GM12878 (cell line): ENCODE measurements at regions not wholly inside any gene's neighbourhood (a gene's known extent, or its start where the extent isn't known, plus 50 kb on each side); places are given as distances from the start of the nearest gene placed in this dataset.

Source experiments
- ATAC-seq: fragments of 200-7000 bp; cut with Tn5 transposase; 3 replicates; pipeline ENCODE4 v1.9.1; 2020; ENCODE audit warnings: mild to moderate bottlenecking, moderate library complexity
- BruUV-seq: library from RNA; stranded (reverse); fragments of 400-500 nt; replicated peaks from 2 replicates; lab custom pipeline; 2021; lab: Mats Ljungman, UMichigan
- CTCF ChIA-PET: fragments of 300-600 bp; sonication (Branson Sonifier 250); formaldehyde crosslinking; extraction: SDS; loops from one replicate; lab custom pipeline; 2021; ENCODE audit warnings: inconsistent platforms; lab: Yijun Ruan, JAX
- POLR2A ChIA-PET: fragments of 350-600 bp; formaldehyde crosslinking; extraction: SDS; loops from one replicate; lab custom pipeline; 2021; ENCODE audit warnings: inconsistent platforms; lab: Charles Lee
- RAD21 ChIA-PET: fragments of 300-600 bp; sonication (Branson Sonifier 250); formaldehyde crosslinking; loops from one replicate; lab custom pipeline; 2023; ENCODE audit warnings: antibody characterized with exemption; ENCODE audit not compliant: unreplicated experiment; lab: Charles Lee
- SMC1A ChIA-PET: fragments of 300-600 bp; sonication (Branson Sonifier 250); formaldehyde crosslinking; loops from one replicate; lab custom pipeline; 2023; ENCODE audit not compliant: unreplicated experiment, uncharacterized antibody; lab: Charles Lee
- DNase-seq: peaks from one replicate; pipeline ENCODE4 v3.0.0-alpha.2; 2011; ENCODE audit warnings: low read depth, low spot score
- FAIRE-seq: peaks from 3 replicates; lab custom pipeline; 2011; peaks lifted over from hg19 to GRCh38; lab: Jason Lieb, UNC
- H2AFZ ChIP-seq: 2 replicates; pipeline ENCODE4 v1.6.0; 2011; ENCODE audit warnings: low read depth, low read length, control low read depth; ENCODE audit not compliant: control insufficient read depth
- H3K27ac ChIP-seq: 2 replicates; pipeline ENCODE4 v1.5.1; 2011; ENCODE audit warnings: control low read depth; ENCODE audit not compliant: control insufficient read depth, insufficient read depth
- H3K27me3 ChIP-seq, 2 experiments: replicated peaks in 1 of 2; 2 replicates each; pipeline versions ENCODE4 v1.6.0 to v1.6.1; 2011; ENCODE audit warnings: low read length in 1 of 2; ENCODE audit not compliant: control insufficient read depth in 2 of 2, insufficient read depth in 2 of 2
- H3K36me3 ChIP-seq, 2 experiments: 2 replicates each; pipeline ENCODE4 v1.5.1; 2011; ENCODE audit warnings: low read length in 1 of 2; ENCODE audit not compliant: control insufficient read depth in 2 of 2, insufficient read depth in 2 of 2
- H3K4me1 ChIP-seq: 2 replicates; pipeline ENCODE4 v1.6.1; 2011; ENCODE audit warnings: mild to moderate bottlenecking, low read length, moderate library complexity, mixed read lengths; ENCODE audit not compliant: control insufficient read depth, insufficient read depth
- H3K4me2 ChIP-seq: 2 replicates; pipeline ENCODE4 v1.6.0; 2011; ENCODE audit warnings: control low read depth; ENCODE audit not compliant: control insufficient read depth, insufficient read depth
- H3K4me3 ChIP-seq: fragments of 200-600 bp; sonication (generic); 2 replicates; pipeline ENCODE4 v1.5.1; 2016
- H3K79me2 ChIP-seq: 2 replicates; pipeline ENCODE4 v1.6.0; 2011; ENCODE audit warnings: low read length; ENCODE audit not compliant: control insufficient read depth, insufficient read depth
- H3K9ac ChIP-seq: 2 replicates; pipeline ENCODE4 v1.8.0; 2011; ENCODE audit warnings: low read length, control low read depth, mixed read lengths; ENCODE audit not compliant: control insufficient read depth, insufficient read depth
- H3K9me3 ChIP-seq: replicated peaks from 3 replicates; pipeline ENCODE4 v1.5.1; 2011; ENCODE audit warnings: mild to moderate bottlenecking, low read length; ENCODE audit not compliant: control insufficient read depth, insufficient read depth
- H4K20me1 ChIP-seq: 2 replicates; pipeline ENCODE4 v1.6.0; 2011; ENCODE audit not compliant: control insufficient read depth, insufficient read depth
- ATF7 ChIP-seq: fragments of 450-650 bp; IDR thresholded peaks from 2 replicates; pipeline ENCODE4 v1.6.1; 2016; ENCODE audit warnings: low read depth, mild to moderate bottlenecking
- CBX3 ChIP-seq: fragments of 200-600 bp; sonication (generic); IDR thresholded peaks from 2 replicates; pipeline ENCODE4 v1.6.1; 2016; ENCODE audit warnings: low read depth, borderline replicate concordance
- CREB1 ChIP-seq: IDR thresholded peaks from 2 replicates; pipeline ENCODE4 v1.6.1; 2012; ENCODE audit warnings: low read depth, mild to moderate bottlenecking, inconsistent platforms
- EED ChIP-seq: sonication (generic); IDR thresholded peaks from 2 replicates; pipeline ENCODE4 v1.6.1; 2016; ENCODE audit warnings: antibody characterized with exemption, low read depth
- EZH2 ChIP-seq: IDR thresholded peaks from 2 replicates; pipeline ENCODE4 v1.6.1; 2012; ENCODE audit warnings: low read depth, mild to moderate bottlenecking, control low read depth, inconsistent platforms, low read length, borderline replicate concordance; ENCODE audit not compliant: control insufficient read depth
- GABPA ChIP-seq: IDR thresholded peaks from 2 replicates; pipeline ENCODE4 v1.6.1; 2014; ENCODE audit warnings: antibody characterized with exemption, low read depth, mild to moderate bottlenecking, inconsistent platforms
- KAT2A ChIP-seq: conservative IDR thresholded peaks from 2 replicates; pipeline ENCODE4 v1.6.1; 2011; ENCODE audit warnings: low read depth, low read length; ENCODE audit not compliant: control insufficient read depth
- KDM1A ChIP-seq: fragments of 200-600 bp; sonication (generic); IDR thresholded peaks from 2 replicates; pipeline ENCODE4 v1.6.1; 2016; ENCODE audit warnings: borderline replicate concordance
- NFIC ChIP-seq: IDR thresholded peaks from 2 replicates; pipeline ENCODE4 v1.6.1; 2012; ENCODE audit warnings: low read depth, mild to moderate bottlenecking, inconsistent platforms, low read length, moderate library complexity
- NR2C1 ChIP-seq: fragments of 450-650 bp; IDR thresholded peaks from 2 replicates; pipeline ENCODE4 v1.6.1; 2017; ENCODE audit warnings: antibody characterized with exemption, mild to moderate bottlenecking, moderate library complexity
- NRF1 ChIP-seq: conservative IDR thresholded peaks from 2 replicates; pipeline ENCODE4 v1.6.1; 2011; ENCODE audit warnings: mild to moderate bottlenecking, low read depth, low read length, improper control_type of control experiment
- PAX8 ChIP-seq: fragments of 450-650 bp; IDR thresholded peaks from 2 replicates; pipeline ENCODE4 v1.6.1; 2017; ENCODE audit warnings: mild to moderate bottlenecking, moderate library complexity
- PML ChIP-seq: IDR thresholded peaks from 2 replicates; pipeline ENCODE4 v1.6.1; 2012; ENCODE audit warnings: low read length, inconsistent platforms
- RB1 ChIP-seq: fragments of 450-650 bp; formaldehyde crosslinking; IDR thresholded peaks from 2 replicates; pipeline ENCODE4 v1.6.1; 2017; ENCODE audit warnings: mild to moderate bottlenecking, borderline replicate concordance
- SMARCA5 ChIP-seq: fragments of 450-650 bp; IDR thresholded peaks from 2 replicates; pipeline ENCODE4 v1.6.1; 2017; ENCODE audit warnings: mild to moderate bottlenecking
- TCF3 ChIP-seq: IDR thresholded peaks from 2 replicates; pipeline ENCODE4 v1.6.1; 2012; ENCODE audit warnings: low read depth, mild to moderate bottlenecking, low read length, borderline replicate concordance; ENCODE audit not compliant: insufficient read depth
- YY1 ChIP-seq: IDR thresholded peaks from 2 replicates; pipeline ENCODE4 v1.6.1; 2011; ENCODE audit warnings: low read depth, mild to moderate bottlenecking, low read length
- ZNF24 ChIP-seq: fragments of 450-650 bp; IDR thresholded peaks from 2 replicates; pipeline ENCODE4 v1.6.1; 2017; ENCODE audit warnings: antibody characterized with exemption, mild to moderate bottlenecking
- WGBS: methylation state at CpG from one replicate; pipeline ENCODE4 v1.1.6; 2016; ENCODE audit warnings: low lambda C conversion rate; ENCODE audit not compliant: insufficient replicate concordance, insufficient coverage; ENCODE audit errors: missing lambda C conversion rate; 5-methylcytosine and 5-hydroxymethylcytosine counted together
- in situ Hi-C: fragments of 300-500 bp; cut with MboI; formaldehyde crosslinking; loops from 9 replicates; pipeline ENCODE4 v1.14.3; 2018; ENCODE audit warnings: mixed read lengths
- intact Hi-C: fragments of 100-400 bp; cut with micrococcal nuclease; formaldehyde crosslinking; loops from one replicate; pipeline ENCODE4 v1.14.2; 2022; ENCODE audit not compliant: unreplicated experiment
- TF ChIP-seq, protein P1 (sequence below): fragments of 450-650 bp; formaldehyde crosslinking; IDR thresholded peaks from 2 replicates; pipeline ENCODE4 v1.4.0; 2020; ENCODE audit warnings: mild to moderate bottlenecking, moderate library complexity

DNA sequence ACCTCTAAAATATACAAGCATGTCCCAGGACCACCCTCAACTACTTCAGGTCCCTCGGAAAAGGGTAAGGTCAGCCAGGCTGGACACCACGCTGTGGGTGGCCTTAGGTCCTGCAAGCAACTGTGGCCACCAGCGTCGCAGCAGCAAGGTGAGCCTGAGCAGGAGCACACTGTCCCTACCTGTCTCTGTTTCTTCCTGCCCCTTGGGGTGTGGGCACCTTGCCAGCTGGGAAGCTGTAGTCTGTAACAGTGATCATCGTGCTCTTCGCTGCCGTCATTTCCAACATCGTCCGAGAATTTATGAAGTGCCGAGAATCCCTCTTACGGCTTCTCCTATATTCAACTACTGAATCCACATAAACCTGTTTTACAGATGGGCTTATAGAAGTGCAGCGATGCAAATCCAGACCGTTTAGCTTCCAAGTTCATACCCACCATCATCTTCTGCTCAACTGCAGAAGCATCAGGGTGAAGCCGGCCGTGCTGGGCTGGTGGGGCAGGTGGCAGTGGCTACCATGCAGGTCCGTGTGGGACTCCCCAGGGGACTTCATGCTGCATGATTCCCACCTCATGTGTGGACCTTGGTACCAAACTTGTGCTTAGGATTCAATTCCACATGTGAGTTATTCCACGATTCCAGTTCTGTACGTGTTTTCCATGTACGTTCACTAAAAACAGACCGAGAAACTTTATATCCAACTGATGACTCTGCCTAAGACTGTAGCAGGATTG is 361.3 kb upstream of the SFSWAP start (continued):
- TF ChIP-seq NRF1 (no peak), PML (no peak), ZNF24 (no peak)
- TF ChIP-seq, all 136 proteins: peak for 0

DNA sequence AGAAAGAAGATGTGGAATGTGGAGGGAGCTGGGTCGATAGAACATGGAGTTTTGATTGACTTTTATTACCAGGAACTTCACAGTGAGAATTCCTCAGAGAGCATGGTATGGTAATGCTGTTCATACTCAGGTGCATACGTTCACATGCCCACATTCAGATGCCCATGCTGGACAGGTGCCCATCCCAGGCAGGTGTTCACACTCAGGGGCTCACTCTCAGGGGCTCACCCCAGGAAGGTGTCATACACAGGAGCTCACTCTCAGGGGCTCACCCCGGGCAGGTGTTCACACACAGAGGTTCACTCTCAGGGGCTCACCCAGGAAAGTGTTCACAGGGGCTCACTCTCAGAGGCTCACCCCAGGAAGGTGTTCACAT is 360.0 kb upstream of the SFSWAP start:
- 25% methylated on average over 3 of the region's 3 CpGs for WGBS

More for the DNA sequence above, 360.0 kb upstream of the SFSWAP start:
- H3K4me2 ChIP-seq, result no peak overlapping the region
- no peaks in the 10 kb centered on the region for H4K20me1 ChIP-seq
- TF ChIP-seq RB1, result no peak
- no peak for TF ChIP-seq KDM1A
- no peak for TF ChIP-seq CREB1
- no peak for TF ChIP-seq GABPA
- no peak for TF ChIP-seq EZH2
- TF ChIP-seq TCF3, result no peak
- no peak for TF ChIP-seq EED
- no peak for TF ChIP-seq PAX8
- TF ChIP-seq NFIC, result no peak
- TF ChIP-seq NR2C1, result no peak
- no peak for TF ChIP-seq CBX3
- no peak for TF ChIP-seq YY1
- no peak for TF ChIP-seq SMARCA5
- no peak for TF ChIP-seq KAT2A
- TF ChIP-seq, protein P1, sequence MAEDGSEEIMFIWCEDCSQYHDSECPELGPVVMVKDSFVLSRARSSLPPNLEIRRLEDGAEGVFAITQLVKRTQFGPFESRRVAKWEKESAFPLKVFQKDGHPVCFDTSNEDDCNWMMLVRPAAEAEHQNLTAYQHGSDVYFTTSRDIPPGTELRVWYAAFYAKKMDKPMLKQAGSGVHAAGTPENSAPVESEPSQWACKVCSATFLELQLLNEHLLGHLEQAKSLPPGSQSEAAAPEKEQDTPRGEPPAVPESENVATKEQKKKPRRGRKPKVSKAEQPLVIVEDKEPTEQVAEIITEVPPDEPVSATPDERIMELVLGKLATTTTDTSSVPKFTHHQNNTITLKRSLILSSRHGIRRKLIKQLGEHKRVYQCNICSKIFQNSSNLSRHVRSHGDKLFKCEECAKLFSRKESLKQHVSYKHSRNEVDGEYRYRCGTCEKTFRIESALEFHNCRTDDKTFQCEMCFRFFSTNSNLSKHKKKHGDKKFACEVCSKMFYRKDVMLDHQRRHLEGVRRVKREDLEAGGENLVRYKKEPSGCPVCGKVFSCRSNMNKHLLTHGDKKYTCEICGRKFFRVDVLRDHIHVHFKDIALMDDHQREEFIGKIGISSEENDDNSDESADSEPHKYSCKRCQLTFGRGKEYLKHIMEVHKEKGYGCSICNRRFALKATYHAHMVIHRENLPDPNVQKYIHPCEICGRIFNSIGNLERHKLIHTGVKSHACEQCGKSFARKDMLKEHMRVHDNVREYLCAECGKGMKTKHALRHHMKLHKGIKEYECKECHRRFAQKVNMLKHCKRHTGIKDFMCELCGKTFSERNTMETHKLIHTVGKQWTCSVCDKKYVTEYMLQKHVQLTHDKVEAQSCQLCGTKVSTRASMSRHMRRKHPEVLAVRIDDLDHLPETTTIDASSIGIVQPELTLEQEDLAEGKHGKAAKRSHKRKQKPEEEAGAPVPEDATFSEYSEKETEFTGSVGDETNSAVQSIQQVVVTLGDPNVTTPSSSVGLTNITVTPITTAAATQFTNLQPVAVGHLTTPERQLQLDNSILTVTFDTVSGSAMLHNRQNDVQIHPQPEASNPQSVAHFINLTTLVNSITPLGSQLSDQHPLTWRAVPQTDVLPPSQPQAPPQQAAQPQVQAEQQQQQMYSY (CRISPR knock-in tag), result no peak
- TF ChIP-seq ATF7, result no peak
- no peaks in the 10 kb centered on the region for H3K79me2 ChIP-seq
- BruUV-seq, result no TSS peak
- no peak overlapping the region for H3K4me3 ChIP-seq
- in situ Hi-C loops (no loop called here), intact Hi-C loops (no loop called here)
- ChIA-PET POLR2A (no interaction called here), SMC1A (no interaction called here), RAD21 (no interaction called here), CTCF (no interaction called here)
- H3K36me3 ChIP-seq, result no peaks in the 10 kb centered on the region
- ATAC-seq, result no peak
- H3K27ac ChIP-seq, result no peak overlapping the region
- H3K4me1 ChIP-seq, result no peaks in the 10 kb centered on the region
- H3K9me3 ChIP-seq, result no peaks in the 10 kb centered on the region; the same call in 2 of the 3 replicates
- FAIRE-seq, result no peak
- no peak for DNase-seq
- no peak overlapping the region for H2AFZ ChIP-seq
- no peaks in the 10 kb centered on the region for H3K27me3 ChIP-seq
- H3K9ac ChIP-seq, result no peak overlapping the region
